NCI-H526 (cell line): ENCODE measurements at regions not wholly inside any gene's neighbourhood (a gene's known extent, or its start where the extent isn't known, plus 50 kb on each side); places are given as distances from the start of the nearest gene placed in this dataset.

Experiments
- DNase-seq, 2 experiments: peaks; one replicate each; lab custom pipeline; 2025; lab: John Stamatoyannopoulos, UW

GRCh38 chr5:117942861-117943519, 1045.4 kb downstream of the DTWD2 start:
- DNase-seq = no peak

GRCh38 chr5:117893211-117893610, 1095.1 kb downstream of the DTWD2 start:
- no peak for DNase-seq

GRCh38 chr5:117892360-117892759, 1096.0 kb downstream of the DTWD2 start:
- DNase-seq = no peak

- no peak for DNase-seq
Observed at GRCh38 chr5:117889596-117889995, 1098.8 kb downstream of the DTWD2 start.

GRCh38 chr5:117888688-117889087, 1099.7 kb downstream of the DTWD2 start:
- DNase-seq = no peak

GRCh38 chr5:117881426-117882230, 1106.7 kb downstream of the DTWD2 start:
- no peak for DNase-seq

GRCh38 chr5:117880932-117881331, 1107.4 kb downstream of the DTWD2 start:
- no peak for DNase-seq

- DNase-seq = no peak
Observed at GRCh38 chr5:117877731-117878130, 1110.6 kb downstream of the DTWD2 start.

- no peak for DNase-seq
Observed at GRCh38 chr5:117872798-117873368, 1115.5 kb downstream of the DTWD2 start.

- DNase-seq = no peak
Observed at GRCh38 chr5:117869596-117869995, 1118.8 kb downstream of the DTWD2 start.

- no peak for DNase-seq
Observed at GRCh38 chr5:117863586-117864296, 1124.6 kb downstream of the DTWD2 start.

- DNase-seq = no peak
Observed at GRCh38 chr5:117860550-117860949, 1127.8 kb downstream of the DTWD2 start.

- no peak for DNase-seq
Observed at GRCh38 chr5:117859176-117859575, 1129.2 kb downstream of the DTWD2 start.

GRCh38 chr5:117856713-117857112, 1131.6 kb downstream of the DTWD2 start:
- no peak for DNase-seq

- no peak for DNase-seq
Observed at GRCh38 chr5:117837786-117838185, 1150.6 kb downstream of the DTWD2 start.

GRCh38 chr5:117833691-117834090, 1154.7 kb downstream of the DTWD2 start:
- no peak for DNase-seq

GRCh38 chr5:117829646-117830045, 1158.7 kb downstream of the DTWD2 start:
- DNase-seq = no peak

- DNase-seq = no peak
Observed at GRCh38 chr5:117813850-117814249, 1174.5 kb downstream of the DTWD2 start.

GRCh38 chr5:117812861-117813260, 1175.5 kb downstream of the DTWD2 start:
- no peak for DNase-seq

- no peak for DNase-seq
Observed at GRCh38 chr5:117809251-117809650, 1179.1 kb downstream of the DTWD2 start.

GRCh38 chr5:117805058-117805457, 1183.3 kb downstream of the DTWD2 start:
- no peak for DNase-seq

GRCh38 chr5:117803533-117803932, 1184.8 kb downstream of the DTWD2 start:
- no peak for DNase-seq

GRCh38 chr5:117801583-117801982, 1186.8 kb downstream of the DTWD2 start:
- DNase-seq = no peak
